GM13976 (cell line): ENCODE measurements at regions not wholly inside any gene's neighbourhood (a gene's known extent, or its start where the extent isn't known, plus 50 kb on each side); places are given as distances from the start of the nearest gene placed in this dataset.

ENCODE experiments used
- DNase-seq: peaks from one replicate; pipeline ENCODE4 v3.0.0; 2012; ENCODE audit warnings: low spot score
- CTCF ChIP-seq: IDR thresholded peaks from 2 replicates; pipeline ENCODE4 v1.5.1; 2012; ENCODE audit warnings: borderline replicate concordance, mild to moderate bottlenecking; ENCODE audit not compliant: insufficient read depth; ENCODE audit errors: extremely low read depth, missing control alignments, control extremely low read depth
- in situ Hi-C: fragments of 300-500 bp; cut with MboI; formaldehyde crosslinking; loops from one replicate; pipeline ENCODE4 v1.12.0; 2022; ENCODE audit warnings: low sequenced_read_pairs, mixed read lengths, inconsistent platforms; ENCODE audit not compliant: unreplicated experiment

- in situ Hi-C loops: no loop called here
- DNase-seq: no peak
- TF ChIP-seq CTCF: no peak
These were observed 1137.3 kb upstream of the ZEB2 start for GRCh38 chr2:145657265-145657664.

GRCh38 chr2:145655165-145655765 is 1135.3 kb upstream of the ZEB2 start:
- TF ChIP-seq CTCF: no peak
- in situ Hi-C loops: no loop called here
- no peak for DNase-seq

GRCh38 chr2:145654746-145655145 is 1134.8 kb upstream of the ZEB2 start:
- in situ Hi-C loops: no loop called here
- no peak for DNase-seq
- no peak for TF ChIP-seq CTCF

GRCh38 chr2:145654156-145654555 is 1134.2 kb upstream of the ZEB2 start:
- no peak for TF ChIP-seq CTCF
- DNase-seq: no peak
- in situ Hi-C loops: no loop called here

GRCh38 chr2:145653553-145653952 is 1133.6 kb upstream of the ZEB2 start:
- no peak for TF ChIP-seq CTCF
- DNase-seq: no peak
- in situ Hi-C loops: no loop called here

GRCh38 chr2:145652571-145653545 is 1132.9 kb upstream of the ZEB2 start:
- in situ Hi-C loops: no loop called here
- no peak for DNase-seq
- TF ChIP-seq CTCF: no peak
